B cell (primary cell): ENCODE measurements at regions not wholly inside any gene's neighbourhood (a gene's known extent, or its start where the extent isn't known, plus 50 kb on each side); places are given as distances from the start of the nearest gene placed in this dataset.

Experiments
- EZH2 ChIP-seq: IDR thresholded peaks from 2 replicates; pipeline ENCODE4 v1.6.1; 2012; ENCODE audit warnings: borderline replicate concordance, low read depth, mild to moderate bottlenecking, moderate library complexity, low read length; ENCODE audit not compliant: insufficient read depth, poor library complexity, severe bottlenecking
- TF ChIP-seq, protein P1 (sequence below): fragments of 200-600 bp; IDR thresholded peaks from one replicate; pipeline ENCODE4 v1.8.0; 2022; ENCODE audit warnings: antibody characterized with exemption, mild to moderate bottlenecking

DNA sequence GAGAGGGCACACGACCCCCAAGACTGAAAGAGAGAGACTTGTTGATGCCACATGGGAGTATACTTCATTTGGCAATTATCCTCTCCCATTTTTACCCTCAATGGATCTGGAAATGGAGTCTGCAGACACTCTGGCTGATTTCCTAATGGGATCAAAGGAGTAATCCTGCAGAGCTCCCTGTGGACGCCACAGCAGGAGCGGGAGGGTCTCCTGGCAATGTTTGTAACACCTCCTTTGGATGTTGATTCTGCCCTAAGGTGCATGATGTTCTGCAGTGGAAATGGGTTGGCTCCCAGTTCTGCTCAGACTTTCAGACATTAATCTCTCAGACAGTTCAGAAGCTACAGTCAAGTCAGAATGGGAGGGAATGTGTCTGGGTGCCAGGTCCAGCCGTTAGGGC, 166.0 kb upstream of the WDR11 start:
- TF ChIP-seq, protein P1, sequence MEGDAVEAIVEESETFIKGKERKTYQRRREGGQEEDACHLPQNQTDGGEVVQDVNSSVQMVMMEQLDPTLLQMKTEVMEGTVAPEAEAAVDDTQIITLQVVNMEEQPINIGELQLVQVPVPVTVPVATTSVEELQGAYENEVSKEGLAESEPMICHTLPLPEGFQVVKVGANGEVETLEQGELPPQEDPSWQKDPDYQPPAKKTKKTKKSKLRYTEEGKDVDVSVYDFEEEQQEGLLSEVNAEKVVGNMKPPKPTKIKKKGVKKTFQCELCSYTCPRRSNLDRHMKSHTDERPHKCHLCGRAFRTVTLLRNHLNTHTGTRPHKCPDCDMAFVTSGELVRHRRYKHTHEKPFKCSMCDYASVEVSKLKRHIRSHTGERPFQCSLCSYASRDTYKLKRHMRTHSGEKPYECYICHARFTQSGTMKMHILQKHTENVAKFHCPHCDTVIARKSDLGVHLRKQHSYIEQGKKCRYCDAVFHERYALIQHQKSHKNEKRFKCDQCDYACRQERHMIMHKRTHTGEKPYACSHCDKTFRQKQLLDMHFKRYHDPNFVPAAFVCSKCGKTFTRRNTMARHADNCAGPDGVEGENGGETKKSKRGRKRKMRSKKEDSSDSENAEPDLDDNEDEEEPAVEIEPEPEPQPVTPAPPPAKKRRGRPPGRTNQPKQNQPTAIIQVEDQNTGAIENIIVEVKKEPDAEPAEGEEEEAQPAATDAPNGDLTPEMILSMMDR = no peak
- no peak for TF ChIP-seq EZH2
